WTC11 (cell line): ENCODE measurements at regions not wholly inside any gene's neighbourhood (a gene's known extent, or its start where the extent isn't known, plus 50 kb on each side); places are given as distances from the start of the nearest gene placed in this dataset.

Experiments
- ATAC-seq: fragments of 200-7000 bp; cut with Tn5 transposase; 2 replicates; pipeline ENCODE4 v1.10.0; 2021; ENCODE audit warnings: mild to moderate bottlenecking, moderate library complexity
- CTCF ChIA-PET: fragments of 300-600 bp; sonication (Branson Sonifier 250); formaldehyde crosslinking; loops from one replicate; lab custom pipeline; 2021; ENCODE audit warnings: antibody characterized with exemption; lab: Charles Lee
- POLR2A ChIA-PET: fragments of 350-600 bp; sonication (Branson Sonifier 250); formaldehyde crosslinking; loops from one replicate; lab custom pipeline; 2021; ENCODE audit warnings: antibody characterized with exemption; lab: Charles Lee
- DNase-seq: peaks from one replicate; pipeline ENCODE4 v3.0.0; 2021; ENCODE audit warnings: low spot score
- H3K27ac Mint-ChIP-seq: 2 replicates; pipeline ENCODE4 v1.8.0; 2021; ENCODE audit warnings: mixed read lengths
- H3K27me3 Mint-ChIP-seq: 2 replicates; pipeline ENCODE4 v1.8.0; 2021; ENCODE audit warnings: low read depth, mild to moderate bottlenecking, moderate library complexity, mixed read lengths
- H3K36me3 Mint-ChIP-seq: 2 replicates; pipeline ENCODE4 v1.8.0; 2021; ENCODE audit warnings: mixed read lengths
- H3K4me1 Mint-ChIP-seq: 2 replicates; pipeline ENCODE4 v1.8.0; 2022; ENCODE audit warnings: mixed read lengths
- H3K4me3 Mint-ChIP-seq: 2 replicates; pipeline ENCODE4 v1.8.0; 2021; ENCODE audit warnings: mild to moderate bottlenecking, moderate library complexity, mixed read lengths
- H3K9me3 Mint-ChIP-seq: 2 replicates; pipeline ENCODE4 v1.8.0; 2021; ENCODE audit warnings: mixed read lengths
- AFF4 ChIP-seq: sonication (generic); formaldehyde crosslinking; IDR thresholded peaks from 2 replicates; pipeline ENCODE4 v1.8.1; 2023; ENCODE audit warnings: mild to moderate bottlenecking, missing genetic modification reagents, borderline replicate concordance
- ATF2 ChIP-seq: sonication (generic); formaldehyde crosslinking; IDR thresholded peaks from 2 replicates; pipeline ENCODE4 v1.8.1; 2022; ENCODE audit warnings: low read depth, missing genetic modification reagents, borderline replicate concordance
- CTCF ChIP-seq: fragments of 200-600 bp; IDR thresholded peaks from 2 replicates; pipeline ENCODE4 v1.8.0; 2022; ENCODE audit warnings: antibody characterized with exemption
- E2F5 ChIP-seq: sonication (generic); formaldehyde crosslinking; IDR thresholded peaks from 2 replicates; pipeline ENCODE4 v1.8.1; 2022; ENCODE audit warnings: mild to moderate bottlenecking, moderate library complexity, missing genetic modification reagents
- HMGA2 ChIP-seq: fragments of 250-450 bp; sonication (Bioruptor Pico); IDR thresholded peaks from 2 replicates; pipeline ENCODE4 v1.4.0; 2021; ENCODE audit warnings: mild to moderate bottlenecking, moderate library complexity
- NR1H2 ChIP-seq: sonication (generic); formaldehyde crosslinking; IDR thresholded peaks from 2 replicates; pipeline ENCODE4 v1.9.0; 2021; ENCODE audit warnings: mild to moderate bottlenecking, moderate library complexity, missing genetic modification reagents
- PRDM15 ChIP-seq: sonication (generic); formaldehyde crosslinking; IDR thresholded peaks from 2 replicates; pipeline ENCODE4 v1.8.0; 2022; ENCODE audit warnings: missing genetic modification reagents
- PRRX2 ChIP-seq: fragments of 250-450 bp; sonication (Bioruptor Pico); IDR thresholded peaks from 2 replicates; pipeline ENCODE4 v1.8.0; 2021; ENCODE audit warnings: mild to moderate bottlenecking
- SMAD4 ChIP-seq: sonication (generic); formaldehyde crosslinking; IDR thresholded peaks from 2 replicates; pipeline ENCODE4 v1.8.0; 2022; ENCODE audit warnings: mild to moderate bottlenecking, missing genetic modification reagents
- TCF7 ChIP-seq: sonication (generic); formaldehyde crosslinking; IDR thresholded peaks from 2 replicates; pipeline ENCODE4 v1.8.0; 2022; ENCODE audit warnings: mild to moderate bottlenecking, low read depth, missing genetic modification reagents, moderate library complexity
- ZNF138 ChIP-seq: sonication (generic); formaldehyde crosslinking; conservative IDR thresholded peaks from 2 replicates; pipeline ENCODE4 v1.8.1; 2022; ENCODE audit warnings: mild to moderate bottlenecking, moderate library complexity, missing genetic modification reagents
- ZNF232 ChIP-seq: sonication (generic); formaldehyde crosslinking; IDR thresholded peaks from 2 replicates; pipeline ENCODE4 v1.8.0; 2022; ENCODE audit warnings: mild to moderate bottlenecking, missing genetic modification reagents
- ZNF416 ChIP-seq: fragments of 250-450 bp; sonication (Bioruptor Pico); IDR thresholded peaks from 2 replicates; pipeline ENCODE4 v1.9.0; 2021; ENCODE audit warnings: mild to moderate bottlenecking, inconsistent platforms
- TF ChIP-seq, protein P1 (sequence below): sonication (generic); formaldehyde crosslinking; IDR thresholded peaks from 2 replicates; pipeline ENCODE4 v1.8.0; 2023; ENCODE audit warnings: missing genetic modification reagents

- no peak for ATAC-seq
- no peak overlapping the region for H3K4me3 Mint-ChIP-seq
- ChIA-PET CTCF (no interaction called here), POLR2A (no interaction called here)
- peaks cover 12% of the 10 kb centered on the region for H3K9me3 Mint-ChIP-seq
- no peak overlapping the region for H3K27ac Mint-ChIP-seq
- peaks cover 11% of the 10 kb centered on the region for H3K36me3 Mint-ChIP-seq
- TF ChIP-seq HMGA2 (CRISPR knock-in tag) (no peak), ZNF138 (no peak), ATF2 (CRISPR knock-in tag) (no peak), SMAD4 (CRISPR knock-in tag) (no peak), TCF7 (CRISPR knock-in tag) (no peak)
- peaks cover 11% of the 10 kb centered on the region for H3K4me1 Mint-ChIP-seq
- no peaks in the 10 kb centered on the region for H3K27me3 Mint-ChIP-seq
- DNase-seq, result no peak
These were observed 460.3 kb upstream of the ZNF717 start for GRCh38 chr3:76245622-76246021.

DNA sequence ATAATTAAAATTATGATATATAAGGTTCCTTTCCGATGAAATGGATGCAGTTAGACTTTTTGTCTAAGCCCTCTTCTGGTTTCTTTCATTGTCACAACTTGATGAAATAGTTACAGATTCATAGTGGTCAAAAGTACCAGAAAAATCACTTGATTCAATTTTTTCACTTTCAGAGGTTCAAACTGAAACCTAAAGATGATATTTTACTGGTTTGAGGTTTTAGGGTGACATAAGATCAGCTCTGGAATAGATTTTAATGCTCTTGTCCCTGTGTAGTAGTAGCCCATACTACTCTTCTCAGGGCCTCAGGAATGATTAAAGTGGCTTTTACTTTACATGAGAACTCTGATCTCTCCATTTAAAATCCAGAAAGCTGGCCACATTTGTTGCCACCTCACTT lies 479.1 kb upstream of the ZNF717 start:
- Mint-ChIP-seq H3K27ac (no peak overlapping the region), H3K4me1 (no peaks in the 10 kb centered on the region), H3K9me3 (peaks cover 8% of the 10 kb centered on the region), H3K36me3 (no peaks in the 10 kb centered on the region), H3K4me3 (no peak overlapping the region), H3K27me3 (no peaks in the 10 kb centered on the region)
- ChIA-PET POLR2A (no interaction called here), CTCF (no interaction called here)
- DNase-seq (no peak), ATAC-seq (no peak)
- TF ChIP-seq PRDM15 (CRISPR knock-in tag) (no peak), ZNF232 (no peak), AFF4 (no peak), E2F5 (CRISPR knock-in tag) (no peak)

DNA sequence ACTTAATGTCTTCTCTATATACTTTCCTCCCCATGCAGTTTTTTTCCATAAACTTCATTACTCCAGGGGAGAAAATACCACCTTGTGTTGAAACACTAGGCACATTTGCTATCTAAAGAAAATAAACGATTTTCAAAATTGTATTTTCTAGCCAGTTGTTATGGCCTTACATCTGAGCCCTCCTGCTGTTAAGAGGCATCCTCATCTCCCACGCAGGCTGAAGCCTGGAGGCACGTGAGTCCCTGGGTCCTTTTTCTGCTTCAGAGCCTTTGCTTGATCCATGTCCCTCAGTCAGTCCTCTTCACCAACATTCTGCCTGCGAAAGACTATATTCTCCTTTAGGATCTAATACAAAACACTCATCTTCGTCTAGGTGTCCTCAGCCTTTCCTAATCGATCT lies 479.6 kb upstream of the ZNF717 start:
- no peak for ATAC-seq
- no peak overlapping the region for H3K4me3 Mint-ChIP-seq
- no peaks in the 10 kb centered on the region for H3K27me3 Mint-ChIP-seq
- ChIA-PET POLR2A (no interaction called here), CTCF (no interaction called here)
- H3K4me1 Mint-ChIP-seq, result no peaks in the 10 kb centered on the region
- TF ChIP-seq, protein P1, sequence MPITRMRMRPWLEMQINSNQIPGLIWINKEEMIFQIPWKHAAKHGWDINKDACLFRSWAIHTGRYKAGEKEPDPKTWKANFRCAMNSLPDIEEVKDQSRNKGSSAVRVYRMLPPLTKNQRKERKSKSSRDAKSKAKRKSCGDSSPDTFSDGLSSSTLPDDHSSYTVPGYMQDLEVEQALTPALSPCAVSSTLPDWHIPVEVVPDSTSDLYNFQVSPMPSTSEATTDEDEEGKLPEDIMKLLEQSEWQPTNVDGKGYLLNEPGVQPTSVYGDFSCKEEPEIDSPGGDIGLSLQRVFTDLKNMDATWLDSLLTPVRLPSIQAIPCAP (CRISPR knock-in tag), result no peak
- TF ChIP-seq PRRX2, result no peak
- no peak for TF ChIP-seq ZNF416 (CRISPR knock-in tag)
- TF ChIP-seq CTCF, result no peak
- no peak for TF ChIP-seq NR1H2 (CRISPR knock-in tag)
- peaks cover 8% of the 10 kb centered on the region for H3K9me3 Mint-ChIP-seq
- no peaks in the 10 kb centered on the region for H3K36me3 Mint-ChIP-seq
- no peak for DNase-seq
- H3K27ac Mint-ChIP-seq, result no peak overlapping the region
